ENCODE measurements at regions not wholly inside any gene's neighbourhood (a gene's known extent, or its start where the extent isn't known, plus 50 kb on each side); places are given as distances from the start of the nearest gene placed in this dataset.

- H3K4me1 ChIP-seq: no peaks in the 10 kb centered on the region
- intact Hi-C loops (cut with DNase I): no loop called here
- 69 to 75% methylated on average over 21 of the region's 21 CpGs for WGBS, 2 donors
- no peak for DNase-seq
- ATAC-seq: no peak
- peaks cover 0 to 10% (median 0%) of the 10 kb centered on the region in 11 donors for H3K9me3 ChIP-seq
- H3K4me3 ChIP-seq: no peak overlapping the region
- no peak overlapping the region for H3K27ac ChIP-seq
- no peak for TF ChIP-seq CTCF (IDR thresholded peaks at IDR 0.05)
- peaks cover 0 to 49% (median 35%) of the 10 kb centered on the region in 7 donors for H3K27me3 ChIP-seq
- no peaks in the 10 kb centered on the region for H3K36me3 ChIP-seq
These were observed 136.2 kb downstream of the CPZ start for GRCh38 chr4:8728536-8729407.

- ATAC-seq (no peak), DNase-seq (no peak)
- no peaks in the 10 kb centered on the region for H3K4me1 ChIP-seq
- intact Hi-C loops (cut with DNase I): no loop called here
- 66 to 73% methylated on average over 16 of the region's 16 CpGs for WGBS, 2 donors
- H3K27me3 ChIP-seq: peaks cover 0 to 59% (median 45%) of the 10 kb centered on the region in 7 donors
- H3K36me3 ChIP-seq: no peaks in the 10 kb centered on the region
- no peak for TF ChIP-seq CTCF (IDR thresholded peaks at IDR 0.05)
- H3K4me3 ChIP-seq: no peak overlapping the region
- no peak overlapping the region for H3K27ac ChIP-seq
- peaks cover 0 to 2% (median 0%) of the 10 kb centered on the region in 11 donors for H3K9me3 ChIP-seq
These were observed 135.3 kb downstream of the CPZ start for GRCh38 chr4:8727546-8728510.

- Histone ChIP-seq H3K36me3 (no peaks in the 10 kb centered on the region), H3K27me3 (peaks cover 0 to 63% (median 47%) of the 10 kb centered on the region in 7 donors), H3K4me3 (no peak overlapping the region), H3K4me1 (no peaks in the 10 kb centered on the region), H3K9me3 (no peaks in the 10 kb centered on the region), H3K27ac (no peak overlapping the region)
- WGBS, 2 donors: 59 to 71% methylated on average over 12 of the region's 12 CpGs
- TF ChIP-seq CTCF (IDR thresholded peaks at IDR 0.05): no peak
- DNase-seq (no peak), ATAC-seq (no peak)
- intact Hi-C loops (cut with DNase I): no loop called here
These were observed 134.6 kb downstream of the CPZ start for GRCh38 chr4:8727131-8727530.

GRCh38 chr4:8726344-8726851 lies 133.8 kb downstream of the CPZ start:
- intact Hi-C loops (cut with DNase I): no loop called here
- ATAC-seq (no peak), DNase-seq (no peak)
- no peaks in the 10 kb centered on the region for H3K9me3 ChIP-seq
- H3K4me1 ChIP-seq: no peaks in the 10 kb centered on the region
- no peak overlapping the region for H3K4me3 ChIP-seq
- H3K27ac ChIP-seq: no peak overlapping the region
- no peaks in the 10 kb centered on the region for H3K36me3 ChIP-seq
- H3K27me3 ChIP-seq: peaks cover 0 to 68% (median 47%) of the 10 kb centered on the region in 7 donors
- no peak for TF ChIP-seq CTCF (IDR thresholded peaks at IDR 0.05)
- WGBS, 2 donors: 40 to 42% methylated on average over 9 of the region's 9 CpGs

Measured in heart right ventricle (tissue), 16 donors.